ENCODE measurements at regions not wholly inside any gene's neighbourhood (a gene's known extent, or its start where the extent isn't known, plus 50 kb on each side); places are given as distances from the start of the nearest gene placed in this dataset.

- H3K4me3 ChIP-seq (ENCODE audit: low read depth, low read length) = no peak overlapping the region
- H3K9me3 ChIP-seq (ENCODE audit: control insufficient read depth, insufficient read depth, low read depth, low read length) = no peaks in the 10 kb centered on the region
- H3K4me1 ChIP-seq (ENCODE audit: control insufficient read depth, insufficient read depth, low read length) = peaks cover 41% of the 10 kb centered on the region
- peak overlapping the region; percentile 47 for H3K9ac ChIP-seq (ENCODE audit: low read length)
- H3K27me3 ChIP-seq (ENCODE audit: control insufficient read depth, insufficient read depth, low read length) = no peaks in the 10 kb centered on the region
- 0 out of 2 replicates have a peak overlapping the region, but pooled peaks have one; percentile 8 for H3K27ac ChIP-seq (ENCODE audit: low read depth, low read length)
- no peaks in the 10 kb centered on the region for H3K36me3 ChIP-seq (ENCODE audit: control insufficient read depth, insufficient read depth, low read length)
Measured at GRCh38 chr11:8834379-8834778, 76.6 kb upstream of the AKIP1 start.

GRCh38 chr11:8838248-8838647 lies 72.7 kb upstream of the AKIP1 start:
- no peak overlapping the region for H3K4me3 ChIP-seq (ENCODE audit: low read depth, low read length)
- H3K9me3 ChIP-seq (ENCODE audit: control insufficient read depth, insufficient read depth, low read depth, low read length) = no peaks in the 10 kb centered on the region
- H3K4me1 ChIP-seq (ENCODE audit: control insufficient read depth, insufficient read depth, low read length) = peaks cover 44% of the 10 kb centered on the region
- H3K27me3 ChIP-seq (ENCODE audit: control insufficient read depth, insufficient read depth, low read length) = no peaks in the 10 kb centered on the region
- H3K27ac ChIP-seq (ENCODE audit: low read depth, low read length) = no peak overlapping the region
- no peaks in the 10 kb centered on the region for H3K36me3 ChIP-seq (ENCODE audit: control insufficient read depth, insufficient read depth, low read length)
- H3K9ac ChIP-seq (ENCODE audit: low read length) = no peak overlapping the region

- peak overlapping the region; percentile 3 for H3K9ac ChIP-seq (ENCODE audit: low read length)
- H3K27ac ChIP-seq (ENCODE audit: low read depth, low read length) = peak overlapping the region; percentile 62; the same call in 1 of the 2 replicates
- H3K4me3 ChIP-seq (ENCODE audit: low read depth, low read length) = no peak overlapping the region; the same call in 1 of the 2 replicates
Measured at GRCh38 chr11:8839306-8839956, 71.6 kb upstream of the AKIP1 start.

GRCh38 chr11:8839957-8840945 lies 70.7 kb upstream of the AKIP1 start:
- Histone ChIP-seq H3K36me3 (ENCODE audit: control insufficient read depth, insufficient read depth, low read length) (no peaks in the 10 kb centered on the region), H3K4me3 (ENCODE audit: low read depth, low read length) (peak overlapping the region; percentile 1; the same call in 1 of the 2 replicates), H3K9ac (ENCODE audit: low read length) (peak overlapping the region; percentile 3), H3K27ac (ENCODE audit: low read depth, low read length) (peak overlapping the region; percentile 62; the same call in 1 of the 2 replicates), H3K27me3 (ENCODE audit: control insufficient read depth, insufficient read depth, low read length) (no peaks in the 10 kb centered on the region), H3K9me3 (ENCODE audit: control insufficient read depth, insufficient read depth, low read depth, low read length) (no peaks in the 10 kb centered on the region), H3K4me1 (ENCODE audit: control insufficient read depth, insufficient read depth, low read length) (peaks cover 34% of the 10 kb centered on the region)

More at GRCh38 chr11:8839306-8839956, 71.6 kb upstream of the AKIP1 start:
- Histone ChIP-seq H3K27me3 (ENCODE audit: control insufficient read depth, insufficient read depth, low read length) (no peaks in the 10 kb centered on the region), H3K36me3 (ENCODE audit: control insufficient read depth, insufficient read depth, low read length) (no peaks in the 10 kb centered on the region), H3K4me1 (ENCODE audit: control insufficient read depth, insufficient read depth, low read length) (peaks cover 37% of the 10 kb centered on the region), H3K9me3 (ENCODE audit: control insufficient read depth, insufficient read depth, low read depth, low read length) (no peaks in the 10 kb centered on the region)

GRCh38 chr11:8841899-8842298 lies 69.1 kb upstream of the AKIP1 start:
- H3K36me3 ChIP-seq (ENCODE audit: control insufficient read depth, insufficient read depth, low read length) = no peaks in the 10 kb centered on the region
- H3K4me3 ChIP-seq (ENCODE audit: low read depth, low read length) = no peak overlapping the region
- H3K27ac ChIP-seq (ENCODE audit: low read depth, low read length) = no peak overlapping the region
- H3K4me1 ChIP-seq (ENCODE audit: control insufficient read depth, insufficient read depth, low read length) = peaks cover 34% of the 10 kb centered on the region
- H3K9ac ChIP-seq (ENCODE audit: low read length) = no peak overlapping the region
- no peaks in the 10 kb centered on the region for H3K9me3 ChIP-seq (ENCODE audit: control insufficient read depth, insufficient read depth, low read depth, low read length)
- H3K27me3 ChIP-seq (ENCODE audit: control insufficient read depth, insufficient read depth, low read length) = no peaks in the 10 kb centered on the region

- Histone ChIP-seq H3K36me3 (ENCODE audit: control insufficient read depth, insufficient read depth, low read length) (no peaks in the 10 kb centered on the region), H3K9me3 (ENCODE audit: control insufficient read depth, insufficient read depth, low read depth, low read length) (no peaks in the 10 kb centered on the region), H3K27me3 (ENCODE audit: control insufficient read depth, insufficient read depth, low read length) (no peaks in the 10 kb centered on the region), H3K4me1 (ENCODE audit: control insufficient read depth, insufficient read depth, low read length) (peaks cover 14% of the 10 kb centered on the region), H3K4me3 (ENCODE audit: low read depth, low read length) (no peak overlapping the region), H3K9ac (ENCODE audit: low read length) (no peak overlapping the region), H3K27ac (ENCODE audit: low read depth, low read length) (no peak overlapping the region)
Measured at GRCh38 chr11:8858808-8859207, 52.2 kb upstream of the AKIP1 start.

Measured in HUES6 (cell line).